B cell (primary cell): ENCODE measurements at regions not wholly inside any gene's neighbourhood (a gene's known extent, or its start where the extent isn't known, plus 50 kb on each side); places are given as distances from the start of the nearest gene placed in this dataset.

Experiments
- CTCF ChIP-seq: fragments of 200-600 bp; IDR thresholded peaks from one replicate; pipeline ENCODE4 v1.8.0; 2022; ENCODE audit warnings: antibody characterized with exemption, mild to moderate bottlenecking
- EZH2 ChIP-seq: IDR thresholded peaks from 2 replicates; pipeline ENCODE4 v1.6.1; 2012; ENCODE audit warnings: borderline replicate concordance, low read depth, mild to moderate bottlenecking, moderate library complexity, low read length; ENCODE audit not compliant: insufficient read depth, poor library complexity, severe bottlenecking

- no peak for TF ChIP-seq CTCF
- TF ChIP-seq EZH2 = no peak
Measured at GRCh38 chr1:108041360-108042142, 76.6 kb upstream of the VAV3 start.
